ENCODE measurements at regions not wholly inside any gene's neighbourhood (a gene's known extent, or its start where the extent isn't known, plus 50 kb on each side); places are given as distances from the start of the nearest gene placed in this dataset.

GRCh38 chr18:40789286-40789685, 1165.7 kb upstream of the PIK3C3 start:
- no peak for DNase-seq (ENCODE audit: low spot score)

GRCh38 chr18:40782453-40783130, 1172.4 kb upstream of the PIK3C3 start:
- DNase-seq (ENCODE audit: low spot score): no peak

GRCh38 chr18:40769786-40770185, 1185.2 kb upstream of the PIK3C3 start:
- no peak for DNase-seq (ENCODE audit: low spot score)

- no peak for DNase-seq (ENCODE audit: low spot score)
Measured at GRCh38 chr18:40760251-40760650, 1194.8 kb upstream of the PIK3C3 start.

- no peak for DNase-seq (ENCODE audit: low spot score)
Measured at GRCh38 chr18:40754477-40754876, 1200.6 kb upstream of the PIK3C3 start.

- DNase-seq (ENCODE audit: low spot score): no peak
Measured at GRCh38 chr18:40752316-40752715, 1202.7 kb upstream of the PIK3C3 start.

GRCh38 chr18:40751186-40751585, 1203.8 kb upstream of the PIK3C3 start:
- DNase-seq (ENCODE audit: low spot score): no peak

- DNase-seq (ENCODE audit: low spot score): no peak
Measured at GRCh38 chr18:40739029-40739428, 1216.0 kb upstream of the PIK3C3 start.

GRCh38 chr18:40738321-40738880, 1216.6 kb upstream of the PIK3C3 start:
- no peak for DNase-seq (ENCODE audit: low spot score)

- DNase-seq (ENCODE audit: low spot score): no peak
Measured at GRCh38 chr18:40708726-40709125, 1246.3 kb upstream of the PIK3C3 start.

GRCh38 chr18:40707797-40708196, 1247.2 kb upstream of the PIK3C3 start:
- DNase-seq (ENCODE audit: low spot score): no peak

GRCh38 chr18:40698129-40698528, 1256.9 kb upstream of the PIK3C3 start:
- no peak for DNase-seq (ENCODE audit: low spot score)

- no peak for DNase-seq (ENCODE audit: low spot score)
Measured at GRCh38 chr18:40695526-40695925, 1259.5 kb upstream of the PIK3C3 start.

- no peak for DNase-seq (ENCODE audit: low spot score)
Measured at GRCh38 chr18:40692871-40693270, 1262.2 kb upstream of the PIK3C3 start.

- no peak for DNase-seq (ENCODE audit: low spot score)
Measured at GRCh38 chr18:40690062-40690461, 1265.0 kb upstream of the PIK3C3 start.

- no peak for DNase-seq (ENCODE audit: low spot score)
Measured at GRCh38 chr18:40687399-40687798, 1267.6 kb upstream of the PIK3C3 start.

GRCh38 chr18:40686836-40687235, 1268.2 kb upstream of the PIK3C3 start:
- no peak for DNase-seq (ENCODE audit: low spot score)

GRCh38 chr18:40685219-40685618, 1269.8 kb upstream of the PIK3C3 start:
- DNase-seq (ENCODE audit: low spot score): no peak

- no peak for DNase-seq (ENCODE audit: low spot score)
Measured at GRCh38 chr18:40678318-40678717, 1276.7 kb upstream of the PIK3C3 start.

- DNase-seq (ENCODE audit: low spot score): no peak
Measured at GRCh38 chr18:40676668-40677067, 1278.4 kb upstream of the PIK3C3 start.

- no peak for DNase-seq (ENCODE audit: low spot score)
Measured at GRCh38 chr18:40673150-40673549, 1281.9 kb upstream of the PIK3C3 start.

- DNase-seq (ENCODE audit: low spot score): no peak
Measured at GRCh38 chr18:40672590-40672989, 1282.4 kb upstream of the PIK3C3 start.

GRCh38 chr18:40670668-40671375, 1284.2 kb upstream of the PIK3C3 start:
- DNase-seq (ENCODE audit: low spot score): peak; percentile 43

Data from Ammon's horn (tissue), 1 donor.